Osteoblast (primary cell): ENCODE measurements at regions not wholly inside any gene's neighbourhood (a gene's known extent, or its start where the extent isn't known, plus 50 kb on each side); places are given as distances from the start of the nearest gene placed in this dataset.

Source experiments
- DNase-seq: peaks from one replicate; pipeline ENCODE4 v3.0.0; 2011; ENCODE audit warnings: low spot score, mixed read lengths; ENCODE audit not compliant: insufficient read length; ENCODE audit errors: missing footprints
- H2AFZ ChIP-seq: 2 replicates; pipeline ENCODE4 v1.6.0; 2011; ENCODE audit warnings: mild to moderate bottlenecking, low read length
- H3K27ac ChIP-seq: 2 replicates; pipeline ENCODE4 v1.5.1; 2011; ENCODE audit warnings: mild to moderate bottlenecking, low read depth, low read length, moderate library complexity
- H3K27me3 ChIP-seq: 2 replicates; pipeline ENCODE4 v1.6.0; 2012; ENCODE audit warnings: mild to moderate bottlenecking, control low read depth, inconsistent platforms, low read length, moderate library complexity; ENCODE audit not compliant: insufficient read depth
- H3K36me3 ChIP-seq: 2 replicates; pipeline ENCODE4 v1.5.1; 2011; ENCODE audit warnings: mild to moderate bottlenecking, low read length, control low read depth, moderate library complexity; ENCODE audit not compliant: insufficient read depth
- H3K4me1 ChIP-seq: 2 replicates; pipeline ENCODE4 v1.5.1; 2011; ENCODE audit warnings: mild to moderate bottlenecking, low read length, control low read depth, moderate library complexity; ENCODE audit not compliant: insufficient read depth
- H3K4me2 ChIP-seq: 2 replicates; pipeline ENCODE4 v1.6.0; 2011; ENCODE audit warnings: mild to moderate bottlenecking, low read length; ENCODE audit not compliant: insufficient read depth
- H3K4me3 ChIP-seq: fragments of 200-600 bp; sonication (generic); 3 replicates; pipeline ENCODE4 v1.5.1; 2012; ENCODE audit warnings: mild to moderate bottlenecking, low read length, inconsistent platforms; ENCODE audit not compliant: insufficient read depth
- H3K79me2 ChIP-seq: 2 replicates; pipeline ENCODE4 v1.6.0; 2012; ENCODE audit warnings: mild to moderate bottlenecking, low read length, control low read depth, inconsistent platforms; ENCODE audit not compliant: insufficient read depth
- H3K9me3 ChIP-seq: 2 replicates; pipeline ENCODE4 v1.5.1; 2011; ENCODE audit warnings: low read depth, low read length, control low read depth
- H4K20me1 ChIP-seq: 2 replicates; pipeline ENCODE4 v1.6.0; 2012; ENCODE audit warnings: mild to moderate bottlenecking, low read length, control low read depth; ENCODE audit not compliant: insufficient read depth
- CTCF ChIP-seq: IDR thresholded peaks from 2 replicates; pipeline ENCODE4 v1.5.1; 2011; ENCODE audit warnings: mild to moderate bottlenecking, low read depth, low read length, moderate library complexity; ENCODE audit errors: extremely low read depth

GRCh38 chr6:72521684-72522083 is 100.2 kb upstream of the KCNQ5 start:
- Histone ChIP-seq H3K4me1 (peaks cover 7% of the 10 kb centered on the region), H2AFZ (no peak overlapping the region), H3K36me3 (no peaks in the 10 kb centered on the region), H4K20me1 (no peaks in the 10 kb centered on the region), H3K4me3 (no peak overlapping the region), H3K79me2 (no peaks in the 10 kb centered on the region), H3K4me2 (no peak overlapping the region), H3K27ac (no peak overlapping the region), H3K9me3 (no peaks in the 10 kb centered on the region), H3K27me3 (no peaks in the 10 kb centered on the region)
- TF ChIP-seq CTCF = no peak
- no peak for DNase-seq

GRCh38 chr6:72522735-72523141 is 99.1 kb upstream of the KCNQ5 start:
- H3K27ac ChIP-seq = no peak overlapping the region
- DNase-seq = no peak
- no peaks in the 10 kb centered on the region for H4K20me1 ChIP-seq
- no peaks in the 10 kb centered on the region for H3K36me3 ChIP-seq
- H3K9me3 ChIP-seq = no peaks in the 10 kb centered on the region
- TF ChIP-seq CTCF = no peak
- H3K4me2 ChIP-seq = no peak overlapping the region
- no peak overlapping the region for H3K4me3 ChIP-seq
- peaks cover 7% of the 10 kb centered on the region for H3K4me1 ChIP-seq
- no peaks in the 10 kb centered on the region for H3K79me2 ChIP-seq
- no peaks in the 10 kb centered on the region for H3K27me3 ChIP-seq
- no peak overlapping the region for H2AFZ ChIP-seq

- Histone ChIP-seq H3K9me3 (no peaks in the 10 kb centered on the region), H3K4me3 (no peak overlapping the region), H3K4me2 (no peak overlapping the region), H3K4me1 (peaks cover 7% of the 10 kb centered on the region), H4K20me1 (no peaks in the 10 kb centered on the region), H3K27me3 (no peaks in the 10 kb centered on the region), H3K36me3 (no peaks in the 10 kb centered on the region), H3K79me2 (no peaks in the 10 kb centered on the region), H2AFZ (no peak overlapping the region), H3K27ac (no peak overlapping the region)
- TF ChIP-seq CTCF = no peak
- DNase-seq = no peak
Measured at GRCh38 chr6:72524011-72524645, 97.7 kb upstream of the KCNQ5 start.

GRCh38 chr6:72525821-72526510 is 95.9 kb upstream of the KCNQ5 start:
- no peak overlapping the region for H3K4me2 ChIP-seq
- no peak for DNase-seq
- no peaks in the 10 kb centered on the region for H3K27me3 ChIP-seq
- H3K9me3 ChIP-seq = no peaks in the 10 kb centered on the region
- no peak overlapping the region for H2AFZ ChIP-seq
- H3K79me2 ChIP-seq = no peaks in the 10 kb centered on the region
- no peak for TF ChIP-seq CTCF
- peaks cover 7% of the 10 kb centered on the region for H3K4me1 ChIP-seq
- no peak overlapping the region for H3K4me3 ChIP-seq
- H3K27ac ChIP-seq = no peak overlapping the region
- H4K20me1 ChIP-seq = no peaks in the 10 kb centered on the region
- no peaks in the 10 kb centered on the region for H3K36me3 ChIP-seq
